Right forelimb (tissue), 1 donor: ENCODE measurements at regions not wholly inside any gene's neighbourhood (a gene's known extent, or its start where the extent isn't known, plus 50 kb on each side); places are given as distances from the start of the nearest gene placed in this dataset.

Experiments used
- DNase-seq: peaks from one replicate; pipeline ENCODE4 v3.0.0-alpha.2; 2018

DNA sequence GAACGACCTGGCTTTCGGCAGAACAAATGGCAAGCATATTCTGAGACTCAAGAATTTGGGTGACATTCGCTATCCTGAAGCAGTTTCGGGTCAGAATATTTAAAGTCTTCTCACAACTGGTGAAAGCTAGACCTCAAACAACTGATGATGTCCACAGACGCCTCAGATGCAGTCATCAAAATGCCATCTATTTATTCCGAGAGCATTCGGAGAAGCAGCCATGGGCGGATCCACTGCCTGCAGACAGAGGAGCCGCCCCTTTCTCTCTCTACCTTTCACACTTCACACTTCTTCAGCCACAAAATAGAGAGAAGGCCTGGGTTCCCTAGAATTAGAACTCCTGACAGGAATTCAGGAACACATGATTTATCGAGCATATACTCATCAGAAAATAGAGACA, 65.8 kb upstream of the CREB1 start:
- no peak for DNase-seq

DNA sequence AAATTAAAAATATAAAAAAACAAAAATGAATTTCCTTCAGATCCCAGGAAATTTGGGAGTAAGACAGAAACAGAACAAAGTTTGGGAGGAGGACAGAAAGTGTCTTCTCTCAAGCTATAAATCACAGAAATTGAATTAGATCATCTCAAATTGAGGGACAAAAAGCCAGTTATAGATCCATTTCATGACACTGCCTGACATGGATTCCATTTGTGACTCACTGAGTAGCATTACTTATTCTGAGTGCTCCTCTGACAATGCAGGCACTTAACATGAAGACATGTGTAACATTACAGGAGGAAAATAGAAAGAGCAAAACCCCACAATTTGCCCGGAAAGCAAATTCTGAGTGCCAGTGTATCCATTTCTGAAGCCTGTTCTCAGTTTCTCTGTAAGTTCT, 63.9 kb upstream of the CREB1 start:
- no peak for DNase-seq

DNA sequence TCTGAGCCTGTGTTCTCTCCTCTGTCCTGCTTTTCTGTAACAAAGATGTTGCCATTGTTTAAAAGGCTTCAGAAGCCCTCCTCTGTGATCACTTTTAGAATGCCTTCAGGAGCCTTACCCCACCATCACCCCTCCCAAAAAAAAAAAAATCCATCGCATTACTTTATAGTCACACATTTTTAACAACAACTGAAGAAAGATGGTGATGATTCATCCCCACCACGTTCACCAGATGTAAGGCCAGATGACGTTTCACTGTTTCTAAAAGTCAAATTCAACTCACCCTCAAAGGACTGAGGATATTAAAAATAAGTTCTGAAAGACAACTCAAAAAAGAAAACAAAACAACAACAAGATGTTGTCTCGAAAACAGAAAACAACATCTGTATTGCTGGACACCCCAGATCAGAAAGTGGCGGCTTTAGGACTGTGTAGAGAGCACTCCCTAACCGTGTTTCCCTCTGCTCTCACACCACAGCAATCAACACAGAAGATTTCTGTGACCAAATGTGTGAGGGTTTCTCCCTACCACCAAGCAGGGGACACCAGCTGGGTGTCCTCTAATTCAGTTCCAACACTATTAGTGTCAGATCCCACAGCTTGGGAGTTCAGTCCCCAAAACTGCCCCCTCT, 61.9 kb upstream of the CREB1 start:
- DNase-seq: no peak

DNA sequence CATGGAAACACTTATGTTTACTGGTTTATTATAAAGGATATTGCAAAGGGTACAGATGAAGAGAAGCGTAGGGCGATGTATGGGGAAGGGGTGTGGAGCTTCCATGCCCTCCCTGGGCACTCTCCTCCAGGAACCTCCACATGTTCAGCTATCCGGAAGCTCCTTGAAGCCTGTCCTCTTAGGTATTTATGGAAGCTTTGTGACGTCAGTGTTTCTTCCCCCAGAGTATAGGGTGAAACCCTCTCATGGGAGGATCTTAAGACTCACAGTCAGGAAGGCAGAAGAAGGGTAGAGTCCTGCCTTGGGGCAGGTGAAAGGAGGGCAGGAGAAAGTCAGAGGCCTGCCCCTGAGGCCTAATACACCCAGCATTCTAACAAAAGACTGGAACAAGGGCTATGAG, 61.3 kb upstream of the CREB1 start:
- DNase-seq: no peak

DNA sequence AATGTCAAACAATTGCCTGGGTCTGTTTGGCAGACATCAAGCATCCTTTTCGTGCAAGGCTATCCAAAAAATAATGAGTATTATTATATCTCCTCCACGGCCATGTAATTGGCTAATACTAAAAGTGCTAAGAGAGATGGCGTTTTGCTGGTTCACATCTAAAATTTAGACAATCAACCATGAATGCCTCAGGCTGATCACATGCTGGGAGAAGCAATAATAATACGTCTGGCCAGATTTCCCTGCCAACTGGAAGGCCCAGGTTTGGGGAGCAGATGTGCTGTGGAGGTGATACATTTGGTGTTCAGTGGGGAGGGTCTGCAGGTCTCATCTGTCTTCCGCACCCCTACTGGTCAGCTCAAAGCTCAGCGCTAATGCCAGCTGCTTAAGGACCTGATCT, 60.3 kb upstream of the CREB1 start:
- DNase-seq: no peak

DNA sequence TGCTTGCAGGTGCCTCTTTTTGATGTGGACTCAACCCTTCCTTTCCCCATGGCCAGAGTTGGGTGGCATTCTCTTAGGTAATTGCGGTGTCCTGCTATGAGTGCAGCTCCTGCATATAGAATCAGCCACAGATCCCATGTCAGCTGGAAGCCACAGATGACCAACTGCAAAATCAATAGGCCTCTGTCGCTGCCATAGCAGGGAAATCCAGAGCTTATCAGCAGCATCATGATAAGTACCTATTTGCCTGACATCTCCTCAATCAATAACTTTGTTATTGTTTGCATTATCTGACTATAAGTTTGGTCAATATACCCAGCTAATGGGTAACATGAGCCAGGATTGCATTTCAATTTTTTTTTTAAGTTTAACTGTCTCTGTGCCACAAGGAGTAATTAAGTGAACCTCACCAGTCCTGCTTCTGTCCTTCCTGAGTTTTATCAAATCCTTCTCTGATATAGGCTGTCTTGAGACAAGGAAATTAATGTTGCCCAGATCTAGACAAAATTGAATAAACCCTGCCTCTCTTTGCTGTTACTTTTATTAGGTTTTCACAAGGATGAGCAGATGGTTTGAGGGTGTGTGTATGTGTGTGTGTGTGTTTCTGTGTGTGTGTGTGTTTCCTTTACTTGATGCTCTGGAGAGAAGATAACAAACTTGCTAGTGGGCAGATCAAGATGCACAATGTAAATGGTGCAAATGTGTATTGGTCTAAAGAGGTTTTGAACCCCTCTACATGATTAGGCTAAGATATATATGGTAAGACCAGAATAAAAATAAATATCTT, 59.6 kb upstream of the CREB1 start:
- DNase-seq: no peak

DNA sequence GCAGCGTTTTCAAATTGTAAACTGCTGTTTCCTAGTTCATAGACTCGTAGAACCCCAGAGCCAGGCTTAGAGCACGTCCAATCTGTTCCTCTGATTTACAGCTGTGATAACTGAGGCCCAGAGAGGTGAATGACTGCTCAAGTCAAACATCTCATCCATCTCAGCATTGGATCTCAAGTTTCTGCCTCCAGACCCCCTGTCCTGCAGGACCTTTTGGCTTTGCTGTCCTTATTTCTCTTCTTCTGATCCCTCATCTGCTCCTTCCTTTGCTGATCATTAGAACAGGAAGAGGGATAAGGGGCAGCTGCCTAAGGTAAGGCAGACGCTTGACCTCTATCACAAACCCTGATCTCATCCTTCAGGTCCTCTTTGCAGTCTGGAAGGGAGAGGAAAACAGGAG, 58.5 kb upstream of the CREB1 start:
- DNase-seq: no peak

DNA sequence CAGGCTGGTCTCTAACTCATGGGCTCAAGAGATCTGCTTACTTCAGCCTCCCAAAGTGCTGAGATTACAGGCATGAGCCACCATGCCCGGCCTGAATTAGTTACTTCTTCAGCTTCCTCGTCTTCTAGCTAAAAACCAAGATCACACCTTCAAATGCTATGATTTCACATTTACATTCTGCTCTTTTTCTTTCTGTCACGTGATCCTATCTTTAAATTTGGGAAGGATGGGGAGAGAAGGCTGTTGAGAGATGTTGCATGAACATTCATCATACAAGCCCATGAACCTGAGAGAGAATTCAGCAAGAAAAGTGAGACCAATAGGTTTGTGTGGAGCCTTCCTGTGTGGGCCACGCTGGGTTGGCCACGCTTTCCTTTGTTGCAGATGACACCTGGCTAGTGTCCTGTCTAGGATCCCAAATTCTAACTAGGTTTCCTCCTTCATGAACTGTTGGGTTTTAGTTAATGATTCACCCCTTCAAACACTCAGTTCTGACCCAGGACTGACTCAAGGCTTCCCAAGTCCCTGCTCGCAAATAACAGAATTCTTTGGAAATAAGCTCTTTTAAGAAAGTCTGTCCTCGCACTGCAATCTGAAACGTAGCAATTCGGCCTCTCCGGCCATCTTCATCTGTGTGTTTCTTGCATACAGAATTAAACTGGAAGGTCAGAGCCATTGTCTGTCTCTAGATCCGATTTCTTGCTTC, 57.3 kb upstream of the CREB1 start:
- DNase-seq: no peak

DNA sequence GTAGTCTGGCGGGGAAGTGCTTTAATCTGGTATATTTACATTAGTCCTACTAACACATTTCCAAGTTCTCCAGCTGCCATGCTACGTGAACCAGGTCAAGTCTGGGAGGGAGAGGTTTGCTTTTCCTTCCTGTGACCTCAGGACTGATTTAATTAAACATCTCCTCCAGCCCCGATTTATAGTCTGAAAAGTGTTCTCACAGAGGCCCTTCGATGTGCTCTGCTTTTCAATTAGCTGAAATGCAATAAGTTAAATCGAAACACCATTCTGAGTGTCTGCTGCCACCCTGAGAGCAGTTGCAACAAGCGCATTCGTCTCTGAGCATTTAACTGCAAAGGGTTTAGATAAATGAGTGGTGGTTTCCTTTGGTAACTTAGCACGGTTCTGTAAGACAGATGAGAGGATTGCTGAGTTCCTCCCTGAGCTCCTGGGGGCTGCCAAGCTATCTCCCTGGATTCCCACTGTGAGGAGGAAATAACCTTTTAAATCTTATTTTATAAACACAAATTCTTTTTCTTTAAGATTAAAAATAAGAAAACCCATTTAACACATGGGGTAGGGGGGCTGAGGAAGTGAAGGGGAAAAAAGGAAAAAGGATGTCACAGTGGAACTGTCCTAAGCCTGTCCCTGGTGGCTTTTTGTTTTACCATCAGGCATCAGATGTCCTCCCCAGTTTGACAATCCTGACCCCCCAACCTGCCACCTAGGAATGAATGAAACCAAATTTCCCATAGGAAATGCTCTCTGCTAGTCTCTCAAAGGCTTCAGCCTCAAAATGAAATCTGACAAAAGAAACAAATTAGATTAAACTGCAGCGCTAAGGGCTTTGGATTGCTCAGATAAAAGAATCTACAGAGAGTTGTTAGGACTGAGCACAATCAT, 56.5 kb upstream of the CREB1 start:
- peak; percentile 58 for DNase-seq

DNA sequence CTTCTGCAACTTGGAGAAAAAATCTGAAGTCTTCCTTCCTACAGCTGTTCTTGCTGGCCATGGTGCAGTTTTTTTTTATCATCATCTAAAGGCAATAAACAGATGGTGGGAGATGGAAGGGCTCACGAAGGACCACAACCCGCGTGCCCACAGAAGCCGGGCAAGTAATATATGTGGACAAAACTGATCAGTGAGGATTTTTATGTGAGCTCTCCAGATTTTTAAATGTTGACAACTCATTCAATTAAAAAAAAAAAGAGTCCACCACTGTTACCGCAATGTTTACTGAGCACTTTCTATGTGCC, 55.9 kb upstream of the CREB1 start:
- DNase-seq: no peak

DNA sequence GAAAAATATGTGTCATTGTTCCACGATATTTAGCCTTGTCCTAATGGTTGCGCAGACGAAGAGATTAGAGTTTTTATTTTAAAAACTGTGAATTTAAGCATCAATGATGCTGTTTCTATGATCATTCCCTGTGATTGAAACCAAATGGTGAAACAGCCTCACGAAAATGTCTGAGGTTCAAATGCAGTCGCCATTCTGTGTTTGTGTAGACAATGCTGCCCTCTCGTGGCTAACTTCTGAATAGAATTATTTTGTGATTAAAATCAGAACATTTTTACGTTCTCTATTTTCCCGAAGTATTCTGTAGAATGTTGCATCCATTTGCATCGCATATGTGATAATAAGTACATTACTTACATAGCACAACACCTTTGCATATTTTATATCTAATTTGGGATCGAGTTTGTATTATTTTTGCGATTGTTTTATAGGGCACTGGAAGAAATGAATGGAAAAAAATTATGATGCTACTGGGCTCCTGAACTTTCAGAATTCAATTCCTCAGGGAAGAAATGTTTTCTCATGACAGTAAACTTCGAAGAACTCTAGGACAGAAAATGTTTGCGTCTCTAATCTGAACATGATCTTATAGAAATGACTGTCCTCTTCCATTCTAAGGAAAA, 54.8 kb upstream of the CREB1 start:
- DNase-seq: peak; percentile 59

DNA sequence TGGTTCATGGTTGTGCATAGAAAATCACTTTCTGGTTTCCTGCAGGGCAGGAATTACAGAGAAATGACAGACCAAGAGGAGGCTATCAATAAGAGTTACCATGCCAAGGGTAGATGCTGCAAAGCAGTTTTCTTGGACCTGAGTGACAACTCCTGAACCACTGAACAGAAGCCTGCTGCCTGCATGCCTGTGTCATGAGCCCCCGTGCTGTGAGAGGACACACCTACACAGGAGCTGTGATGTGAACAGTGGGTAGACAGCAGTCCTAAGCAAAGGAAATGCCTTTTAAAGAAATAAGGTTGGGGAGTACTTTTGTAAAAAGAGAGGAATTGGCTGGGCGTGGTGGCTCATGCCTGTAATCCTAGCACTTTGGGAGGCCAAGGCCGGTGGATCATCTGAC, 54.2 kb upstream of the CREB1 start:
- no peak for DNase-seq

DNA sequence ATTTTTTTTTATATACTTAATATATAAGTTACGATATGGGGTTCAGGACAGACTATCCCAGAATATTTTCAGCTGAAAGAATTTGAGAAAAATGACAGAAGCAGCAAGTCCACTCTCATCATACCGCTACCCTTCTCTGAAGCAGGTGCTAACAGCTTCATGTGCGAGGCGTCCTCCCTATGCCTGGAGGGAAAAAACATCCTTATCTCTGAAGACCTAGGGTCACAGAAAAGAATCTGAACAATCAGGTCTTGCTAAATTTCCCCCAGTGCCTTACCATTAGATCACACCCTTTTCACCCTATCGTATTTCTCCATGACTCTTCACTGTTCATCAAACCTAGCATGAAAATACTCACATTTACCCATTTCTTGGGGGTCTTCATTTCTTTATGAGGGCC, 51.9 kb upstream of the CREB1 start:
- DNase-seq: no peak

DNA sequence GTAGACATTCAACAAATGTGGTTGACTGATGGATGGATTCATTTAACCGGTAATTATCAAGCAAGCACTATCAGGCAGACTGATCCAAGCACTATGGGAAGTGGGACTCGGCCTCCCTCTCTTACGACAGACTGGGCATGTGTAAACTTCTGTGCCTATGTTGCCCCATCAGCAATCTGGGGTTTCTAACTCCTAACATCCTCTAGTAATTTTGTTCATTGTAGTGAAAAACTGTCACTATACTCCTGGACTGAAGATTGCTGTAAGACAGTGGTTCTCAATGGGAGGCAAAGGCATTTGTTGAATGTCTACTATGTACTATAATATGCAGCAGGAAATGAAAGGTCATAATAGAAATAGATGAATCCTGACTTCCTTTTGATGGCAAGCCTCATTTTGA, 51.2 kb upstream of the CREB1 start:
- DNase-seq: no peak

DNA sequence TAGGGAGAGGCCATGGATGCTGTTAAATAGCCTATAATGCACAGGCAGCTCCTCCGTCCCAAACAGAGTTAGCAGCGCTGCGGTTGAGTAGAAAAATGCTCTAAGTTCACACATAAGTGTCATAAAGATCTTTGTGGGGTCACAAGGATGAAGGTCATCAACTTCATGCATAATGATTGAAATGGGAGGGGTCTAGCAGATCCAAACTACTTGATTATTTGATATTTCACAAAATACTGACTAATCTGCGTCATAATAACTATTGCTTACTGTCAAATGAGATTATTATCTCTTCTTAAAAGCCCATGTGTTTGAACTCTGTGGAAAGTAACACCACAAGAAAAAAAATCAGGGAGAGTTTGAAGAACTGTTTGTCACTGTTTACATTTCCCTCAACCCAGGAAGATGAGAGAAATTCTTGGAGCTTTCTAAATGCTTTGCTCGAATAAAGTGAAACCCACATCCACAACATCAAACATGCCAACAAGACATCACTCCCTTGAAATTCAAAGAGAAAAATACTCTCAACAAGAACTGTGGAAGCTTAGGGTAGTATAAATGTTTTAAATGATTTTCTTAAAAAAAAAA, 50.5 kb upstream of the CREB1 start:
- no peak for DNase-seq
